ENCODE measurements at regions not wholly inside any gene's neighbourhood (a gene's known extent, or its start where the extent isn't known, plus 50 kb on each side); places are given as distances from the start of the nearest gene placed in this dataset.

DNA sequence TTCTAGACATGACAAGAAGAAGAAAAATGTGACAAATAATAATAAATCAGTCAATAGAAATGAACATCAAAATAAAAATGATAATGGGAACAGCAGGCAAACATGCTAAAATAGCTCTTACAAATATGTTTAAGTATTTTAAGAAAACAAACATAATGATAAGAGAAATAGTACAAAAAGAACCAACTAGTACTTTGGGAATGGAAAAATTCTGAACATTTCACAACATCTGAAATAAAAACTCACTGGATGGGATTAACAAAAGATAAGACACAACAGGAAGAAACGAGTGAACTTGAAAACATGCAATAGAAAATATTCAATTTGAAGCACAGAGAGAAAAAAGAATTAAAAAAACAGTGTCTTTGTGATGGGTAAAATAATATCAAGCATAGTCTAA lies 115.2 kb upstream of the TSPAN2 start:
- TF ChIP-seq CTCF (IDR thresholded peaks at IDR 0.05) (no peak), POLR2A (IDR thresholded peaks at IDR 0.05) (no peak)

Measured in adrenal gland (tissue), 5 donors.